ENCODE measurements at regions not wholly inside any gene's neighbourhood (a gene's known extent, or its start where the extent isn't known, plus 50 kb on each side); places are given as distances from the start of the nearest gene placed in this dataset.

DNA sequence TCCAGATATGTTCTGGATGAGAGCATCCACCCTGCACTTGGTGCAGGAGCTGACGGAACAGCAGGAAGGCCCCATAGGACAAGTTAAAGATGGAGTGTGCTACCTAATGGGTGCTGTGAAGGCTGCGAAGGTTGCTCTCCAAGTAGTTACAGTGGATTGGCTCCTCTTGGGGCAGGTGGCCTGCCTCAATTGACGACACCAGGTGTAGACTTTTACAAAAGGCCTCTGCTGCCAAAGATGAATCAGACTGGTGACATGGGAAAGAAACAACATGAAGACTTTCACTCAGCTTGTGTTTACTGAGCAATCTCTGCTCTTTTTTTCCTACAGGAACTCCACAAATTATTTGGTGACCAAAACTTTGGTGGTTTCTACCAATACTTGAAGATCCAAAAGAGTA, 437.7 kb downstream of the PLCL1 start:
- no peaks in the 10 kb centered on the region for H3K27me3 ChIP-seq
- WGBS, 4 donors = 81 to 89% (median 84%) methylated on average over 3 of the region's 3 CpGs
- no peaks in the 10 kb centered on the region for H3K4me1 ChIP-seq (replicated peaks in 1 of 2)
- TF ChIP-seq POLR2A (IDR thresholded peaks at IDR 0.05) = no peak
- TF ChIP-seq, protein P1, sequence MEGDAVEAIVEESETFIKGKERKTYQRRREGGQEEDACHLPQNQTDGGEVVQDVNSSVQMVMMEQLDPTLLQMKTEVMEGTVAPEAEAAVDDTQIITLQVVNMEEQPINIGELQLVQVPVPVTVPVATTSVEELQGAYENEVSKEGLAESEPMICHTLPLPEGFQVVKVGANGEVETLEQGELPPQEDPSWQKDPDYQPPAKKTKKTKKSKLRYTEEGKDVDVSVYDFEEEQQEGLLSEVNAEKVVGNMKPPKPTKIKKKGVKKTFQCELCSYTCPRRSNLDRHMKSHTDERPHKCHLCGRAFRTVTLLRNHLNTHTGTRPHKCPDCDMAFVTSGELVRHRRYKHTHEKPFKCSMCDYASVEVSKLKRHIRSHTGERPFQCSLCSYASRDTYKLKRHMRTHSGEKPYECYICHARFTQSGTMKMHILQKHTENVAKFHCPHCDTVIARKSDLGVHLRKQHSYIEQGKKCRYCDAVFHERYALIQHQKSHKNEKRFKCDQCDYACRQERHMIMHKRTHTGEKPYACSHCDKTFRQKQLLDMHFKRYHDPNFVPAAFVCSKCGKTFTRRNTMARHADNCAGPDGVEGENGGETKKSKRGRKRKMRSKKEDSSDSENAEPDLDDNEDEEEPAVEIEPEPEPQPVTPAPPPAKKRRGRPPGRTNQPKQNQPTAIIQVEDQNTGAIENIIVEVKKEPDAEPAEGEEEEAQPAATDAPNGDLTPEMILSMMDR (IDR thresholded peaks at IDR 0.05) = no peak
- H3K4me3 ChIP-seq = no peak overlapping the region
- H3K9me3 ChIP-seq (replicated peaks in 1 of 3) = no peaks in the 10 kb centered on the region
- no peak for DNase-seq
- H3K27ac ChIP-seq = no peak overlapping the region
- H3K36me3 ChIP-seq (replicated peaks in 1 of 2) = no peaks in the 10 kb centered on the region
- intact Hi-C loops (cut with DNase I) = no loop called here

DNA sequence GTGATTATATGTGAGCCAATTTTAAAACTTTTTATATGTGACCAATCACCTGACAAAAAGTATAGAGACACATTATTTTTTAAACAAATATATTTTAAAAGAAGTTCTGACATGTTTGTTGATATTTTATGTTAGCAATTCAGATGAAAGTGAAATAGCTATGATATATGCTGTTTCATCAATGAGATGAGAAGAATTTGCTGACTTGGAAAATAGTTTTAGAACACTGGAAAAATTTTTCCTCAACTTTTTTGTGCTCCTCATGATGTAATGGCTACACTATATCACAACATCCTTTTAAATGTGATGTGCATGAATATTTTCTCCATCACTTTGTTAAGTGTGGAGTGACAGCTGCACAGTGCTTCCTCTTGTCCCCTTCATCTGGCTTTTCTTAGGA, 434.0 kb downstream of the PLCL1 start:
- Histone ChIP-seq H3K36me3 (replicated peaks in 1 of 2) (no peaks in the 10 kb centered on the region), H3K4me1 (replicated peaks in 1 of 2) (no peaks in the 10 kb centered on the region), H3K9me3 (replicated peaks in 1 of 3) (no peaks in the 10 kb centered on the region), H3K27me3 (no peaks in the 10 kb centered on the region), H3K4me3 (no peak overlapping the region), H3K27ac (no peak overlapping the region)
- intact Hi-C loops (cut with DNase I) = no loop called here
- TF ChIP-seq, protein P1 (IDR thresholded peaks at IDR 0.05) = no peak
- no peak for TF ChIP-seq POLR2A (IDR thresholded peaks at IDR 0.05)
- no peak for DNase-seq

DNA sequence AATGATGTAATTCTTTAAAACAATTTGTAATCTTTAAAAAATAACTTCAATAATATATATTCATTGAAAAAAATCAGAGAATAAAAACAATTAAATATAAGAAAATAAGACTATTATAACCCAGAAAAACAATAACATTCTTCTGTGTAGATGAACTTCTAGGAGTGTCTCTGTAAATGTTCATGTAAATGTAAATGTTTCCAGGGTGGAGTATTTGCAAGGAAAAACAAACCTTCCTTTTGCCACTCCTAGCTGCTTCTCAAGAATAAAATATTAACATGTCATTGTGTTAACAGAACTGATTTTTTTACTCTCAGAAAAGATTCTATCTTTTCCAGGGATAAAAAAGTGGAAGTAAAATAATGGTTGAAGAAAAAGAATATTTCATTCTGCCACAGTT, 431.9 kb downstream of the PLCL1 start:
- Histone ChIP-seq H3K4me1 (replicated peaks in 1 of 2) (no peaks in the 10 kb centered on the region), H3K27me3 (no peaks in the 10 kb centered on the region), H3K36me3 (replicated peaks in 1 of 2) (no peaks in the 10 kb centered on the region), H3K4me3 (no peak overlapping the region), H3K27ac (no peak overlapping the region), H3K9me3 (replicated peaks in 1 of 3) (no peaks in the 10 kb centered on the region)
- TF ChIP-seq POLR2A (IDR thresholded peaks at IDR 0.05) = no peak
- TF ChIP-seq, protein P1 (IDR thresholded peaks at IDR 0.05) = no peak
- intact Hi-C loops (cut with DNase I) = no loop called here
- no peak for DNase-seq

DNA sequence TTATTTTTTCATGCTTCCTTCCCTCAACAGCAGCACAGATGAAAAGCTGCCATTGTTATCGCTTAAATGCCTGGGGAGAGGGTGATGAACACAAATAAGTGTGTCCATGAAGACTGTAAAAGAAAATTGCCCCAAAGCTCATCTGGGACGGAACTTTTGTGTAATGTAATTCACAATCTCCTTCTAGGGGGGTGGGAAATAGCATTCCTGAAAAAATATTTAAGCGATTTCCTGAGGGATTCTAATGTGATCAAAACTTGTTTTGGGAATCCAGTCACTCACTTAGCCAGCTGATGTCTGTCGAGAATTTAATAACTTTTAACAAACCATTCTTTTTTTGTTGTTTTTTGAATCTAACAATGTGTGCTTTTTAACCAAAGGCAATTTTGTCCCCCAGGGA, 427.9 kb downstream of the PLCL1 start:
- Histone ChIP-seq H3K9me3 (replicated peaks in 1 of 3) (no peaks in the 10 kb centered on the region), H3K27me3 (no peaks in the 10 kb centered on the region), H3K4me1 (replicated peaks in 1 of 2) (no peaks in the 10 kb centered on the region), H3K4me3 (no peak overlapping the region), H3K36me3 (replicated peaks in 1 of 2) (no peaks in the 10 kb centered on the region), H3K27ac (no peak overlapping the region)
- intact Hi-C loops (cut with DNase I) = no loop called here
- WGBS, 4 donors = 65 to 85% (median 75%) methylated on average over 4 of the region's 4 CpGs
- DNase-seq = no peak
- TF ChIP-seq POLR2A (IDR thresholded peaks at IDR 0.05) = no peak
- TF ChIP-seq, protein P1 (IDR thresholded peaks at IDR 0.05) = no peak
